ENCODE measurements at regions not wholly inside any gene's neighbourhood (a gene's known extent, or its start where the extent isn't known, plus 50 kb on each side); places are given as distances from the start of the nearest gene placed in this dataset.

- TF ChIP-seq, protein P1, sequence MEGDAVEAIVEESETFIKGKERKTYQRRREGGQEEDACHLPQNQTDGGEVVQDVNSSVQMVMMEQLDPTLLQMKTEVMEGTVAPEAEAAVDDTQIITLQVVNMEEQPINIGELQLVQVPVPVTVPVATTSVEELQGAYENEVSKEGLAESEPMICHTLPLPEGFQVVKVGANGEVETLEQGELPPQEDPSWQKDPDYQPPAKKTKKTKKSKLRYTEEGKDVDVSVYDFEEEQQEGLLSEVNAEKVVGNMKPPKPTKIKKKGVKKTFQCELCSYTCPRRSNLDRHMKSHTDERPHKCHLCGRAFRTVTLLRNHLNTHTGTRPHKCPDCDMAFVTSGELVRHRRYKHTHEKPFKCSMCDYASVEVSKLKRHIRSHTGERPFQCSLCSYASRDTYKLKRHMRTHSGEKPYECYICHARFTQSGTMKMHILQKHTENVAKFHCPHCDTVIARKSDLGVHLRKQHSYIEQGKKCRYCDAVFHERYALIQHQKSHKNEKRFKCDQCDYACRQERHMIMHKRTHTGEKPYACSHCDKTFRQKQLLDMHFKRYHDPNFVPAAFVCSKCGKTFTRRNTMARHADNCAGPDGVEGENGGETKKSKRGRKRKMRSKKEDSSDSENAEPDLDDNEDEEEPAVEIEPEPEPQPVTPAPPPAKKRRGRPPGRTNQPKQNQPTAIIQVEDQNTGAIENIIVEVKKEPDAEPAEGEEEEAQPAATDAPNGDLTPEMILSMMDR (IDR thresholded peaks at IDR 0.05) = no peak
Observed at GRCh38 chr7:155220903-155221302, 76.8 kb upstream of the INSIG1 start.

DNA sequence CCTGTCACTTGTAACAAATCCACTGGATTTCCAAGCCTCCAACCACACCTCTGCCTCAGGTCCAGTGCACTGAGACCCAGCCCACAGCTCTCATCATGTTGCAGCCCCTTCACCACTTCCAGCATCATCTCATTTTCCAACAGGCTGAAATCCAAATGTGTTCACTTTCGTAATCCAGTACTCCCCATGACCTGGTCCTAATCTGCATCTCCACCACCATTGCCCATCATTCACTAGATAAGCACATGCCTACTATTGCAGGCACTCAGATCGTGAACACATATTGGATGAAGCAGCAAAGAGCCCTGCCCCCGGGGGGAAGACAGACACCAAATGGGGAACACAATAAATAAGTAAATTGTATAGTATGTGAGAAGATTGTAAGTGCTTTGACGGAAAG lies 76.1 kb upstream of the INSIG1 start:
- no peak overlapping the region for H3K4me3 ChIP-seq
- intact Hi-C loops (cut with DNase I, micrococcal nuclease) = no loop called here
- no peaks in the 10 kb centered on the region for H3K4me1 ChIP-seq (ENCODE audit: low read depth)
- no peaks in the 10 kb centered on the region for H3K36me3 ChIP-seq (ENCODE audit: low read depth)
- ATAC-seq = no peak
- H3K9me3 ChIP-seq = no peaks in the 10 kb centered on the region
- TF ChIP-seq, protein P1 (IDR thresholded peaks at IDR 0.05) = no peak
- no peak for DNase-seq

More at GRCh38 chr7:155220903-155221302, 76.8 kb upstream of the INSIG1 start:
- Histone ChIP-seq H3K4me1 (ENCODE audit: low read depth) (no peaks in the 10 kb centered on the region), H3K9me3 (no peaks in the 10 kb centered on the region), H3K36me3 (ENCODE audit: low read depth) (no peaks in the 10 kb centered on the region), H3K4me3 (no peak overlapping the region)
- ATAC-seq = no peak
- intact Hi-C loops (cut with DNase I, micrococcal nuclease) = no loop called here
- no peak for DNase-seq

DNA sequence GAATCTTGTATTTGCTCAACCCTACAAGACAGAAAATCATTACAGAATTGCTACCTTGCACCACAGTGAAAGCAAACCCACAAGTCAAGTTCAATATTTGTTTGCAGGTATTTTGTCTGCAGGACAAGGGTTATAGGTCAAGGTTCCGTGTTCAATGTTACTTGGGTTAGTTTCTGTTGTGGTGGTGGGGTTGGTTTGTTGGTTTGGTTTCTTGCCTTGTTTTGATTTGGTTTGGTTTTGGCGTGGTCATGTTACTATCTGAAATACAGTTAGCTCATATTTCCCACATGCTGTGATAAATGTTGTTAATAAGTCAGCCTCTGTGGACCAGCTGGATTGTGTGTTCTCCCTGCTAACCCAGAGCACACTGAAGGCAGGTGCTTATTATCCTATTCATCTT lies 75.6 kb upstream of the INSIG1 start:
- intact Hi-C loops (cut with DNase I, micrococcal nuclease) = no loop called here
- Histone ChIP-seq H3K4me3 (no peak overlapping the region), H3K4me1 (ENCODE audit: low read depth) (no peaks in the 10 kb centered on the region), H3K9me3 (no peaks in the 10 kb centered on the region), H3K36me3 (ENCODE audit: low read depth) (no peaks in the 10 kb centered on the region)
- no peak for ATAC-seq
- TF ChIP-seq, protein P1 (IDR thresholded peaks at IDR 0.05) = no peak
- no peak for DNase-seq

DNA sequence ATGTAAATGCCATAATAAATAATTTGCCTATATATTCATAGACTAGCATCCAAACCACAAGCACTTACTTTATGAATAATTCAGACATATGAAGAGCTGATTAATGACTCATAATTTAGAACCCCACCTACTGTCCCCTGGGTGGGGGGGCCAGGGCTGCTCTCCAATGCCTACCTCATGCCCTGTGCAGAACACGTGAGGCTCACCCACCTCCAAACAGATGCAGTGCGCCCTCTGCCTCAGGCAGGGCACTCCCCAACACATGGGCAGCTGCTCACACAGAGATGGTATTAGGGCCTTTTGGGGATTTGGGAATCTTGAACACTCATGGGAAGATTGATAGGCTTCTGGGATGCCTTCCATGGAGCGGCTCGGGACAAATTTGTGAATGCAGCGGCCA lies 75.1 kb upstream of the INSIG1 start:
- TF ChIP-seq, protein P1 (IDR thresholded peaks at IDR 0.05) = no peak

GRCh38 chr7:155223021-155223420 lies 74.7 kb upstream of the INSIG1 start:
- H3K4me1 ChIP-seq (ENCODE audit: low read depth) = no peaks in the 10 kb centered on the region
- no peak for DNase-seq
- TF ChIP-seq, protein P1 (IDR thresholded peaks at IDR 0.05) = no peak
- ATAC-seq = no peak
- intact Hi-C loops (cut with DNase I, micrococcal nuclease) = no loop called here
- H3K9me3 ChIP-seq = no peaks in the 10 kb centered on the region
- H3K36me3 ChIP-seq (ENCODE audit: low read depth) = no peaks in the 10 kb centered on the region
- no peak overlapping the region for H3K4me3 ChIP-seq

More for the DNA sequence above, 75.1 kb upstream of the INSIG1 start:
- Histone ChIP-seq H3K4me1 (ENCODE audit: low read depth) (no peaks in the 10 kb centered on the region), H3K9me3 (no peaks in the 10 kb centered on the region), H3K4me3 (no peak overlapping the region), H3K36me3 (ENCODE audit: low read depth) (no peaks in the 10 kb centered on the region)
- DNase-seq (no peak), ATAC-seq (no peak)
- intact Hi-C loops (cut with DNase I, micrococcal nuclease) = no loop called here

GRCh38 chr7:155223503-155223902 lies 74.2 kb upstream of the INSIG1 start:
- no peaks in the 10 kb centered on the region for H3K9me3 ChIP-seq
- ATAC-seq = no peak
- no peaks in the 10 kb centered on the region for H3K4me1 ChIP-seq (ENCODE audit: low read depth)
- no peak overlapping the region for H3K4me3 ChIP-seq
- no peak for DNase-seq
- intact Hi-C loops (cut with DNase I, micrococcal nuclease) = no loop called here
- TF ChIP-seq, protein P1 (IDR thresholded peaks at IDR 0.05) = no peak
- H3K36me3 ChIP-seq (ENCODE audit: low read depth) = no peaks in the 10 kb centered on the region
